WTC11 (cell line): ENCODE measurements at regions not wholly inside any gene's neighbourhood (a gene's known extent, or its start where the extent isn't known, plus 50 kb on each side); places are given as distances from the start of the nearest gene placed in this dataset.
A peak's percentile ranks its signal among the peaks of the same experiment; 100 is the strongest.
"Not testable (repeated sequence)": the region's sequence is repeated elsewhere in the genome, so short reads cannot be mapped to it uniquely, and the experiment has no call there.

Experiments used
- ATAC-seq: fragments of 200-7000 bp; cut with Tn5 transposase; 2 replicates; pipeline ENCODE4 v1.10.0; 2021; ENCODE audit warnings: mild to moderate bottlenecking, moderate library complexity
- CTCF ChIA-PET: fragments of 300-600 bp; sonication (Branson Sonifier 250); formaldehyde crosslinking; loops from one replicate; lab custom pipeline; 2021; ENCODE audit warnings: antibody characterized with exemption; lab: Charles Lee
- POLR2A ChIA-PET: fragments of 350-600 bp; sonication (Branson Sonifier 250); formaldehyde crosslinking; loops from one replicate; lab custom pipeline; 2021; ENCODE audit warnings: antibody characterized with exemption; lab: Charles Lee
- DNase-seq: peaks from one replicate; pipeline ENCODE4 v3.0.0; 2021; ENCODE audit warnings: low spot score
- H3K27ac Mint-ChIP-seq: 2 replicates; pipeline ENCODE4 v1.8.0; 2021; ENCODE audit warnings: mixed read lengths
- H3K27me3 Mint-ChIP-seq: 2 replicates; pipeline ENCODE4 v1.8.0; 2021; ENCODE audit warnings: low read depth, mild to moderate bottlenecking, moderate library complexity, mixed read lengths
- H3K36me3 Mint-ChIP-seq: 2 replicates; pipeline ENCODE4 v1.8.0; 2021; ENCODE audit warnings: mixed read lengths
- H3K4me1 Mint-ChIP-seq: 2 replicates; pipeline ENCODE4 v1.8.0; 2022; ENCODE audit warnings: mixed read lengths
- H3K4me3 Mint-ChIP-seq: 2 replicates; pipeline ENCODE4 v1.8.0; 2021; ENCODE audit warnings: mild to moderate bottlenecking, moderate library complexity, mixed read lengths
- H3K9me3 Mint-ChIP-seq: 2 replicates; pipeline ENCODE4 v1.8.0; 2021; ENCODE audit warnings: mixed read lengths
- ATF1 ChIP-seq: sonication (generic); formaldehyde crosslinking; IDR thresholded peaks from 2 replicates; pipeline ENCODE4 v1.8.1; 2023; ENCODE audit warnings: mild to moderate bottlenecking, moderate library complexity, missing genetic modification reagents
- CBFB ChIP-seq: sonication (generic); formaldehyde crosslinking; IDR thresholded peaks from 2 replicates; pipeline ENCODE4 v1.8.1; 2022; ENCODE audit warnings: mild to moderate bottlenecking, low read depth, missing genetic modification reagents
- E2F4 ChIP-seq: sonication (generic); formaldehyde crosslinking; IDR thresholded peaks from 2 replicates; pipeline ENCODE4 v1.8.1; 2022; ENCODE audit warnings: low read depth, mild to moderate bottlenecking, moderate library complexity, missing genetic modification reagents, borderline replicate concordance
- ERG ChIP-seq: fragments of 250-450 bp; sonication (Bioruptor Pico); IDR thresholded peaks from 2 replicates; pipeline ENCODE4 v1.8.0; 2021; ENCODE audit warnings: mild to moderate bottlenecking
- ESRRA ChIP-seq: sonication (generic); formaldehyde crosslinking; IDR thresholded peaks from 2 replicates; pipeline ENCODE4 v1.8.1; 2022; ENCODE audit warnings: mild to moderate bottlenecking, missing genetic modification reagents, borderline replicate concordance
- FOXJ3 ChIP-seq: sonication (generic); formaldehyde crosslinking; IDR thresholded peaks from 2 replicates; pipeline ENCODE4 v1.9.0; 2021; ENCODE audit warnings: missing genetic modification reagents, mild to moderate bottlenecking, borderline replicate concordance
- GABPB1 ChIP-seq: sonication (generic); formaldehyde crosslinking; IDR thresholded peaks from 2 replicates; pipeline ENCODE4 v1.8.1; 2023; ENCODE audit warnings: mild to moderate bottlenecking, missing genetic modification reagents
- HMGXB4 ChIP-seq: sonication (generic); formaldehyde crosslinking; IDR thresholded peaks from 2 replicates; pipeline ENCODE4 v1.8.1; 2023; ENCODE audit warnings: mild to moderate bottlenecking, moderate library complexity, missing genetic modification reagents
- JAZF1 ChIP-seq: fragments of 250-450 bp; sonication (Bioruptor Pico); IDR thresholded peaks from 2 replicates; pipeline ENCODE4 v1.9.0; 2021; ENCODE audit warnings: moderate library complexity, mild to moderate bottlenecking, inconsistent platforms
- KAT7 ChIP-seq: sonication (generic); formaldehyde crosslinking; IDR thresholded peaks from 2 replicates; pipeline ENCODE4 v1.8.1; 2023; ENCODE audit warnings: missing genetic modification reagents, mild to moderate bottlenecking, borderline replicate concordance
- NR3C1 ChIP-seq: sonication (generic); formaldehyde crosslinking; conservative IDR thresholded peaks from 2 replicates; pipeline ENCODE4 v1.8.1; 2023; ENCODE audit warnings: low read depth, mild to moderate bottlenecking, missing genetic modification reagents
- RELA ChIP-seq: sonication (generic); formaldehyde crosslinking; IDR thresholded peaks from 2 replicates; pipeline ENCODE4 v1.8.1; 2022; ENCODE audit warnings: missing genetic modification reagents, mild to moderate bottlenecking, borderline replicate concordance
- SMAD3 ChIP-seq: sonication (generic); formaldehyde crosslinking; IDR thresholded peaks from 2 replicates; pipeline ENCODE4 v1.8.0; 2022; ENCODE audit warnings: missing genetic modification reagents, mild to moderate bottlenecking, borderline replicate concordance
- SP1 ChIP-seq: sonication (generic); formaldehyde crosslinking; conservative IDR thresholded peaks from 2 replicates; pipeline ENCODE4 v1.8.1; 2022; ENCODE audit warnings: missing genetic modification reagents
- TEAD1 ChIP-seq: sonication (generic); formaldehyde crosslinking; IDR thresholded peaks from 2 replicates; pipeline ENCODE4 v1.8.0; 2022; ENCODE audit warnings: mild to moderate bottlenecking, missing genetic modification reagents
- ZNF121 ChIP-seq: sonication (generic); formaldehyde crosslinking; IDR thresholded peaks from 2 replicates; pipeline ENCODE4 v1.8.0; 2023; ENCODE audit warnings: missing genetic modification reagents
- ZNF263 ChIP-seq: sonication (generic); formaldehyde crosslinking; IDR thresholded peaks from 2 replicates; pipeline ENCODE4 v1.8.1; 2022; ENCODE audit warnings: low read depth, mild to moderate bottlenecking, moderate library complexity, missing genetic modification reagents
- ZNF423 ChIP-seq: fragments of 250-450 bp; sonication (Bioruptor Pico); IDR thresholded peaks from 2 replicates; pipeline ENCODE4 v2.1.2; 2022; ENCODE audit warnings: mild to moderate bottlenecking, moderate library complexity
- ZNF671 ChIP-seq: fragments of 250-450 bp; sonication (Bioruptor Pico); IDR thresholded peaks from 2 replicates; pipeline ENCODE4 v1.8.0; 2021; ENCODE audit warnings: mild to moderate bottlenecking

DNA sequence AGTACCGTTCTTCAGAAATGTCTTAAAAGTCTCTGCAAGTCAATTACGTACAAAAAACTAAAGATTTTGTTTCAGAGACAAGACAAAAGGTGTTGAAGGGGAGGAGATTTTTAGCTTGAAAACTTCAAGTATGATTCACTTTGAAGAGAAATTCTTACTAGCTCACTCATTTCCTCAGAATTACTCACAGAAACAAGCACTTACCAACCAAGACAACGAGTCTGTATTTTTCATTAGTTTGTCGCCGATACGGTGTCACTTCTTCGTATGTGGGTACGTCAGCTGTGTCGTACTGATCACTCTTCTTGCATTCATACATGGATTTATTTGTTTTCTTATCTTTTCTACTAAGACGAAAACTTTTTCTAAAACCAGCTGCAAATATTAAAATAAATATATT is 90.6 kb upstream of the ODAD2 start (continued):
- no peak for TF ChIP-seq E2F4 (CRISPR knock-in tag)

DNA sequence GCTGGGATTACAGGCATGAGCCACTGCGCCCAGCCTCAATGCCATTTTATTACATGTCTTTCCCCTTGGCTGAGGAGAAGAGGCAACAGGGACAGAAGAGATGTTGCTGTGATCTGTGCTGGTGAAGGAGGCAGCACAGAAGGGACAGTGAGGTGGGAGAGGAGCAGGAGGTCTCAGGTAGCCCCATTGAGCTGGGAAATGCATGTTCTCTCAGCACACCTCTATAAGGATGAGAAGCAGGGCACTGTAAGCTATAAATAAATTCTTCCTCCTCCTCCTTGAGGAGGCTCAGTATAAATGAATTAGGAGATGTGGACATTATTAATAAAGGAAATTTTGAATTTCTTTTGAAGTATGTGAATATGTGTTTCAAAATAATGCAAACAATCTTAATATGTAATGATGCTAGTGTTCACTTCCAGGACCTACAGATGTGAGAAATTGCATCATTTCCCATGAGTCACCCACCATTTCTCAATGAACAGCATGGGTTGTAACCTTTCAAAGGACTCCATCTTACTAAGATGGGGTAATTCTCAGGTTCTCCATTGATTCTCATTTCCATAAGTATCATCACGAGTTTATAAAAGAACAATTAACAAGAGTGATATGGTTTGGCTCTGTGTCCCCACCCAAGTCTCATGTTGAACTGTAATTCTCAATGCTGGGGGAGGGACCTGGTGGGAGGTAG is 88.9 kb upstream of the ODAD2 start:
- POLR2A ChIA-PET, result no interaction called here
- H3K9me3 Mint-ChIP-seq, result peaks cover 14% of the 10 kb centered on the region
- no peaks in the 10 kb centered on the region for H3K4me1 Mint-ChIP-seq
- DNase-seq, result no peak
- no peak overlapping the region for H3K4me3 Mint-ChIP-seq
- CTCF ChIA-PET, result no interaction called here
- H3K27me3 Mint-ChIP-seq, result no peaks in the 10 kb centered on the region
- H3K36me3 Mint-ChIP-seq, result peaks cover 5% of the 10 kb centered on the region
- TF ChIP-seq SMAD3 (no peak), GABPB1 (CRISPR knock-in tag) (0 out of 2 replicates have a peak, but pooled peaks have one; percentile 22)
- TF ChIP-seq, all 79 proteins: peak for 1
- no peak for ATAC-seq
- H3K27ac Mint-ChIP-seq, result no peak overlapping the region

GRCh38 chr10:28085760-28086159 is 86.9 kb upstream of the ODAD2 start:
- H3K4me1 Mint-ChIP-seq, DNase-seq, H3K4me3 Mint-ChIP-seq, CTCF ChIA-PET, H3K36me3 Mint-ChIP-seq, POLR2A ChIA-PET, H3K27ac Mint-ChIP-seq, H3K27me3 Mint-ChIP-seq, ATAC-seq: not testable (repeated sequence)
- peaks cover 14% of the 10 kb centered on the region for H3K9me3 Mint-ChIP-seq

DNA sequence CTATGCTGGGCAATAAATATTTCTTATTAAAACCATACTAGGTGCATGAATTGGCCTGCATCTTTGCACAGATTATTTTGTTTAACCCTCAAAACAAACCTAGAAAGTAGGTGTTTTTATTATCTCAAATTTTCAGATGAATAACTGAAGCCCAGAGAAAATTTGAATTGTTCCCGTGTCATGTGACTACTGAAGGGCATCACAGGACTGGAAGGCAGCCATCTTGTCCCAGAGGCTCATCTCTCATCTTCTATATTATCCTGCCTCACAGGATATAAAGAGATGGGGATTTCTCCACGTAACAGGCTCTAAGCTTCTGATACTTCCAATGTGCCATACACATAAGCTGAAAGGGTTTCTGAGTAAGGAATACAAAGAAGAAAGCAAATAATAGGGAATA is 84.0 kb upstream of the ODAD2 start:
- peaks cover 14% of the 10 kb centered on the region for H3K9me3 Mint-ChIP-seq
- no peak for TF ChIP-seq GABPB1 (CRISPR knock-in tag)
- H3K36me3 Mint-ChIP-seq, result peaks cover 5% of the 10 kb centered on the region
- H3K27me3 Mint-ChIP-seq, result no peaks in the 10 kb centered on the region
- no peak overlapping the region for H3K4me3 Mint-ChIP-seq
- CTCF ChIA-PET, result no interaction called here
- no peak for DNase-seq
- no peak for ATAC-seq
- no peaks in the 10 kb centered on the region for H3K4me1 Mint-ChIP-seq
- POLR2A ChIA-PET, result no interaction called here
- no peak overlapping the region for H3K27ac Mint-ChIP-seq

DNA sequence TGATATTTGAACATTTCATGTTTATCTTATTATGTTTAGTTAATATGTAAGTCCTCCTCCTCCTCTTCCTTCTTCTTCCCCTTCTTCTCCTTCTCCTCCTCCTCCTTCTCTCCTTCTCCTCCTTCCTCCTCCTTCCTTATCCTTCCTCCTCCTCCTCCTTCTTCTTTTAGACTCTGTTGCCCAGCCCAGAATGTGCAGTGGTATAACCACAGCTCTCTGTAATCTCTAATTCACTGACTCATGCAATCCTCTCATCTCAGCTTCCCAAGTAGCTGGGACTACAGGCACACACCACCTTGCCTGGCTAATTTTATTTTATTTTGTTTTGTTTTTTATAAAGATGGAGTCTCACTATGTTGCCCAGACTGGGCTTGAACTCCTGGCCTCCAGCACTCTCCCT is 83.4 kb upstream of the ODAD2 start:
- ATAC-seq, result no peak
- no peak for DNase-seq
- peaks cover 5% of the 10 kb centered on the region for H3K36me3 Mint-ChIP-seq
- H3K9me3 Mint-ChIP-seq, result peaks cover 14% of the 10 kb centered on the region
- H3K27ac Mint-ChIP-seq, result no peak overlapping the region
- H3K4me1 Mint-ChIP-seq, result no peaks in the 10 kb centered on the region
- H3K4me3 Mint-ChIP-seq, result no peak overlapping the region
- TF ChIP-seq TEAD1 (CRISPR knock-in tag), result no peak
- TF ChIP-seq ESRRA (CRISPR knock-in tag), result no peak
- TF ChIP-seq ZNF423 (CRISPR knock-in tag), result no peak
- TF ChIP-seq FOXJ3, result no peak
- CTCF ChIA-PET, result no interaction called here
- POLR2A ChIA-PET, result no interaction called here
- H3K27me3 Mint-ChIP-seq, result no peaks in the 10 kb centered on the region

- Mint-ChIP-seq H3K27ac (no peak overlapping the region), H3K4me3 (no peak overlapping the region), H3K4me1 (no peaks in the 10 kb centered on the region), H3K36me3 (0 out of 2 replicates have a peak, but pooled peaks cover 2% of the 10 kb centered on the region), H3K9me3 (peaks cover 4% of the 10 kb centered on the region; the same call in 1 of the 2 replicates), H3K27me3 (no peaks in the 10 kb centered on the region)
- TF ChIP-seq CBFB (CRISPR knock-in tag) (no peak), NR3C1 (no peak), KAT7 (CRISPR knock-in tag) (no peak), ZNF671 (CRISPR knock-in tag) (no peak), RELA (CRISPR knock-in tag) (no peak), SP1 (CRISPR knock-in tag) (no peak), JAZF1 (CRISPR knock-in tag) (no peak), HMGXB4 (no peak), ZNF121 (no peak), ATF1 (CRISPR knock-in tag) (no peak), SMAD3 (no peak), ERG (CRISPR knock-in tag) (no peak), ZNF263 (CRISPR knock-in tag) (no peak)
- POLR2A ChIA-PET, result no interaction called here
- DNase-seq, result no peak
- ATAC-seq, result no peak
- CTCF ChIA-PET, result no interaction called here
Observed at GRCh38 chr10:28077889-28078288, 79.0 kb upstream of the ODAD2 start.
